ENCODE measurements at regions not wholly inside any gene's neighbourhood (a gene's known extent, or its start where the extent isn't known, plus 50 kb on each side); places are given as distances from the start of the nearest gene placed in this dataset.

DNA sequence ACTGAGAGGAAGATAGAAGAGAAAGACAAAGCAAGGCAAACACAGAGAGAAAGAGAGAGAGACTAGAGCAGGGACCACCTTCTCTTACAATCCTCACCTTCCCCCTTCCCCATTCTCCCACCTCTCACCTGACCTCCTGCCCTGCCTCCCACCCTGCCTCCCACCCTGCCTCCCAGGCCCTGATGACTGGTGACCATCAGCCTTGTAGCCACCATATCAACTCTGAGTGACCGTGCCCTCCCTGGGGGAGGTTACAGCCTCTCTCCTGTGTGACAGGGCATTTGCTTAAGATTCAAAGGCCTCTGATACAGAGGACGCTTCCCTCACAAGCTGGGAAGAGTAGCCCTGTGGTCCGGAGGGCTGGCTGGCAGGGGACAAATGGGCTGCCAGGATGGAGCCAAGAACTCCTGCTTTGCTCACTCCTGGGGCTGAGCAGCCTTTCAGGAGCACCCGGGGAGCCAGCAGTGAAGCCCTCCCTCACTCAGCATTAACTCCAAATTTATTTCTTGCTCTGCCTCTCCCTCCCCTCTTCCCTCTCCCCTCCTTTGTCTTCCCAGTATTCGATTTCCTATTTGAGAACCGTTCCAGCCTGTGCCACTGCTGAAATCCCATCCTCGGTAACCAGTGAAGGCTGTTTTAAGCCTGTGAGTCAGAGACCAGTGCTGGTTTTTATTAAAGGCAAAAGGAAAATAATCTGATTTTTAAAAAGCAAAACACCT is 125.2 kb upstream of the SYT13 start:
- H3K4me1 ChIP-seq: peaks cover 3% of the 10 kb centered on the region
- no peaks in the 10 kb centered on the region for H3K36me3 ChIP-seq
- TF ChIP-seq, protein P1, sequence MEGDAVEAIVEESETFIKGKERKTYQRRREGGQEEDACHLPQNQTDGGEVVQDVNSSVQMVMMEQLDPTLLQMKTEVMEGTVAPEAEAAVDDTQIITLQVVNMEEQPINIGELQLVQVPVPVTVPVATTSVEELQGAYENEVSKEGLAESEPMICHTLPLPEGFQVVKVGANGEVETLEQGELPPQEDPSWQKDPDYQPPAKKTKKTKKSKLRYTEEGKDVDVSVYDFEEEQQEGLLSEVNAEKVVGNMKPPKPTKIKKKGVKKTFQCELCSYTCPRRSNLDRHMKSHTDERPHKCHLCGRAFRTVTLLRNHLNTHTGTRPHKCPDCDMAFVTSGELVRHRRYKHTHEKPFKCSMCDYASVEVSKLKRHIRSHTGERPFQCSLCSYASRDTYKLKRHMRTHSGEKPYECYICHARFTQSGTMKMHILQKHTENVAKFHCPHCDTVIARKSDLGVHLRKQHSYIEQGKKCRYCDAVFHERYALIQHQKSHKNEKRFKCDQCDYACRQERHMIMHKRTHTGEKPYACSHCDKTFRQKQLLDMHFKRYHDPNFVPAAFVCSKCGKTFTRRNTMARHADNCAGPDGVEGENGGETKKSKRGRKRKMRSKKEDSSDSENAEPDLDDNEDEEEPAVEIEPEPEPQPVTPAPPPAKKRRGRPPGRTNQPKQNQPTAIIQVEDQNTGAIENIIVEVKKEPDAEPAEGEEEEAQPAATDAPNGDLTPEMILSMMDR (IDR thresholded peaks at IDR 0.05): no peak
- TF ChIP-seq POLR2AphosphoS5 (IDR thresholded peaks at IDR 0.05; ENCODE audit: insufficient read depth in 1 of 2, low read depth in 1 of 2) (no peak), POLR2A (IDR thresholded peaks at IDR 0.05) (no peak)
- no peak overlapping the region for H3K4me3 ChIP-seq
- intact Hi-C loops (cut with DNase I): no loop called here
- no peak overlapping the region for H3K27ac ChIP-seq
- H3K27me3 ChIP-seq: no peaks in the 10 kb centered on the region
- H3K9me3 ChIP-seq: no peaks in the 10 kb centered on the region
- no peak for DNase-seq (ENCODE audit: extremely low spot score in 2 of 2)

- Histone ChIP-seq H3K4me1 (peaks cover 3% of the 10 kb centered on the region), H3K27ac (no peak overlapping the region), H3K9me3 (no peaks in the 10 kb centered on the region), H3K27me3 (no peaks in the 10 kb centered on the region), H3K36me3 (no peaks in the 10 kb centered on the region), H3K4me3 (no peak overlapping the region)
- DNase-seq (ENCODE audit: extremely low spot score in 2 of 2): no peak
- intact Hi-C loops (cut with DNase I): no loop called here
- no peak for TF ChIP-seq POLR2AphosphoS5 (IDR thresholded peaks at IDR 0.05; ENCODE audit: insufficient read depth in 1 of 2, low read depth in 1 of 2)
- TF ChIP-seq, protein P1 (IDR thresholded peaks at IDR 0.05): no peak
- no peak for TF ChIP-seq POLR2A (IDR thresholded peaks at IDR 0.05)
These were observed 124.5 kb upstream of the SYT13 start for GRCh38 chr11:45410391-45411227.

DNA sequence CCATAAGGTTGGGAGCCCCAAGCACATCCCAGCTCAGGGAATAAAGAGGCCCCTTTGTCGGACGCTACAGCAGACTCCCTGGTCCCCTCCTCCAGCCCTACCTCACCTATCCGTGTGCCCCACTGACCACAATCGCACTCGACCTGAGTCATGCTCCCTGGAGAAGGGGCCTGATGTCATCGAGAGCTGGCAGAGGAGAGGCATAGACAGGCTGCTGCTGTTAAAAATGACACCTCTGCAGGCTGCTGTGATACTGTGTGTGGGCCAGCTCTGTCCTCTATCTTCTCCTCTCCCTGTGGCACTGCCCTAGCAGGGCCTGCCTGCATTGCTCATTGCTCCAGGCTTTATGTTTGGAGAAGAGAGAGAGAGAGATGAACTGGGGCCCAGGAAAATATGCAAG is 123.4 kb upstream of the SYT13 start:
- H3K27ac ChIP-seq: no peak overlapping the region
- DNase-seq (ENCODE audit: extremely low spot score in 2 of 2): no peak
- peaks cover 3% of the 10 kb centered on the region for H3K4me1 ChIP-seq
- intact Hi-C loops (cut with DNase I): no loop called here
- no peaks in the 10 kb centered on the region for H3K36me3 ChIP-seq
- TF ChIP-seq POLR2AphosphoS5 (IDR thresholded peaks at IDR 0.05; ENCODE audit: insufficient read depth in 1 of 2, low read depth in 1 of 2): no peak
- no peak for TF ChIP-seq POLR2A (IDR thresholded peaks at IDR 0.05)
- TF ChIP-seq, protein P1 (IDR thresholded peaks at IDR 0.05): no peak
- no peaks in the 10 kb centered on the region for H3K27me3 ChIP-seq
- H3K4me3 ChIP-seq: no peak overlapping the region
- no peaks in the 10 kb centered on the region for H3K9me3 ChIP-seq

GRCh38 chr11:45407226-45407625 is 121.1 kb upstream of the SYT13 start:
- intact Hi-C loops (cut with DNase I): no loop called here
- TF ChIP-seq, protein P1 (IDR thresholded peaks at IDR 0.05): no peak
- no peak for TF ChIP-seq POLR2AphosphoS5 (IDR thresholded peaks at IDR 0.05; ENCODE audit: insufficient read depth in 1 of 2, low read depth in 1 of 2)
- no peak for TF ChIP-seq POLR2A (IDR thresholded peaks at IDR 0.05)

More at GRCh38 chr11:45407226-45407625, 121.1 kb upstream of the SYT13 start:
- DNase-seq (ENCODE audit: extremely low spot score in 2 of 2): no peak
- no peaks in the 10 kb centered on the region for H3K36me3 ChIP-seq
- H3K9me3 ChIP-seq: no peaks in the 10 kb centered on the region
- no peak overlapping the region for H3K27ac ChIP-seq
- no peaks in the 10 kb centered on the region for H3K27me3 ChIP-seq
- H3K4me3 ChIP-seq: no peak overlapping the region
- peaks cover 3% of the 10 kb centered on the region for H3K4me1 ChIP-seq

Measured in vagina (tissue), 2 donors.